GM13977 (cell line): ENCODE measurements at regions not wholly inside any gene's neighbourhood (a gene's known extent, or its start where the extent isn't known, plus 50 kb on each side); places are given as distances from the start of the nearest gene placed in this dataset.

ENCODE experiments used
- DNase-seq: peaks from one replicate; pipeline ENCODE4 v3.0.0; 2012; ENCODE audit warnings: low spot score
- in situ Hi-C: fragments of 300-500 bp; cut with MboI; formaldehyde crosslinking; loops from one replicate; pipeline ENCODE4 v1.12.0; 2022; ENCODE audit warnings: low sequenced_read_pairs, low pct_unique_long_range_greater_than_20kb, mixed read lengths, inconsistent platforms; ENCODE audit not compliant: unreplicated experiment
- TF ChIP-seq, protein P1 (sequence below): IDR thresholded peaks from 2 replicates; pipeline ENCODE4 v1.5.1; 2012; ENCODE audit warnings: mild to moderate bottlenecking, control low read depth; ENCODE audit not compliant: insufficient read depth; ENCODE audit errors: extremely low read depth, missing control alignments

DNA sequence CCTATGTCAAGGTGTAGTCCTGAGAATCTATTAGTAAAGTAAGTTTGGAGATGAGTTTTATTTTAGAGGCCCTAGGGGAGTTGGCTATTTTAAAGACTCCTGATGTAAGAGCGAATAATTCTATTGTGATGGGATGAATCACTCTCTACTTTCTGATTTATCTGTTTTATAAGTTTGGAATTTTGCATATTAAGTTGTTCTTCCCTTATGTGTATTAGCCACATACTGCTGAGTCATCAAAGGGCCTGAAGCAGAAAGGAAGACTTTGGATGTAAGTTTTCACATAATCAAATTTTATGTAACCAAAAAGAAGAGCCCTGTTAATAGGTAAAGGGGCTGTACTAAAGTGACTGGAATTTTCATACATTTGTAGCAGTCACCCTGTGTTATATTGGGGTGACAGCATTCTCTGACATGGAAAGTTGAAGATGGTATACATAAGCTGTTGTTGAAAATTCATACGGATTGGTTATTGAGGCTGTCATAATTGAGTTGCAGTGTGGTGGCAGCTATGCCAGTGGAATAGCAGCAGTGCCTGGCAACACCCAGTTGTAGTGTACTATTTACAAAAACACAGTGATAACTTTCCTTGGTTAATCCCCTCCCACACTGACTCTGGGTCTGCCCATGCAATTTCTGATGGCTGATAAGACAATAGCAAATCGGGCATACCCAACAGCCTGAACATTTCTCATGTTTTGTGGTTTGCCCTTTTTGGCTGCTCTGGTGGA is 90.6 kb upstream of the NTM start:
- in situ Hi-C loops = no loop called here
- DNase-seq = no peak
- TF ChIP-seq, protein P1, sequence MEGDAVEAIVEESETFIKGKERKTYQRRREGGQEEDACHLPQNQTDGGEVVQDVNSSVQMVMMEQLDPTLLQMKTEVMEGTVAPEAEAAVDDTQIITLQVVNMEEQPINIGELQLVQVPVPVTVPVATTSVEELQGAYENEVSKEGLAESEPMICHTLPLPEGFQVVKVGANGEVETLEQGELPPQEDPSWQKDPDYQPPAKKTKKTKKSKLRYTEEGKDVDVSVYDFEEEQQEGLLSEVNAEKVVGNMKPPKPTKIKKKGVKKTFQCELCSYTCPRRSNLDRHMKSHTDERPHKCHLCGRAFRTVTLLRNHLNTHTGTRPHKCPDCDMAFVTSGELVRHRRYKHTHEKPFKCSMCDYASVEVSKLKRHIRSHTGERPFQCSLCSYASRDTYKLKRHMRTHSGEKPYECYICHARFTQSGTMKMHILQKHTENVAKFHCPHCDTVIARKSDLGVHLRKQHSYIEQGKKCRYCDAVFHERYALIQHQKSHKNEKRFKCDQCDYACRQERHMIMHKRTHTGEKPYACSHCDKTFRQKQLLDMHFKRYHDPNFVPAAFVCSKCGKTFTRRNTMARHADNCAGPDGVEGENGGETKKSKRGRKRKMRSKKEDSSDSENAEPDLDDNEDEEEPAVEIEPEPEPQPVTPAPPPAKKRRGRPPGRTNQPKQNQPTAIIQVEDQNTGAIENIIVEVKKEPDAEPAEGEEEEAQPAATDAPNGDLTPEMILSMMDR = no peak

DNA sequence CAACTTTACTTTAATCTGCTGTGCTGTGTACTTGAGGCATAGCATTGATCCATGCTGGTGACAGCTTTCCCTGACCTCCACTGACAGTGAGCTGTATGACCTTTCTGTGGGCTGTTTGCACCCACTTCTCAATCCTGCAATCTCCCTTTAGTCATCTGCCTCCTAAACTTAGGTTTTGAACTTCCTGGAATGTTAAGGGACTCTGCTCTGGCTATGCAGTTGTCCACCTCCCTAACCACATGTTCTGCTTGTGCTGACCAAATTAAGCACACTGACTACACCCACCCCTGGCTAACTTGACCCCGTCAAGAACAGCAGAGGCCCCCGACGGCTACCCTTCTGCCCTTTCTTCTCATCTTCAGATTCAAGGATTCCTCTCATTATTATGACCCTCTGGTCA is 89.1 kb upstream of the NTM start:
- TF ChIP-seq, protein P1 = no peak
- in situ Hi-C loops = no loop called here
- no peak for DNase-seq

DNA sequence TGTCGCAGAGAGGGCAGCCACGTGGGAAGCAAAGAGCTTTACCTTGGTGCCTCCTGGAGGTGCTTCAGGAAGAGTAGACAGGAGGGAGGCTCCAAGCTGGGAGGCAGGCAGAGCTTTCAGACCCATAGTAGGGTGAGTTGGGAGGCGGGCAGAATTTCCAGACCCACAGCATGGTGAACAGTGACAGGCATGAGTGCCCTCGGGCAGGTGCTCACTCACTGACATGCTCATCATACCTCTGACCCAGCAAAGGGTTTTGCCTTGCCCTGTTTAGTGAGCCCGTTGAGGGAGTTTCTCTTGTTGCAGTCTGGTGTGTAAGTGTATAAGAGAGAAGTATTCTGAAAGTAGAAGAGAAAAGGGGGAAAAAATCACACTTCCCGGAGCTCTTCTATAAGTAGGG is 86.4 kb upstream of the NTM start:
- TF ChIP-seq, protein P1 = no peak

DNA sequence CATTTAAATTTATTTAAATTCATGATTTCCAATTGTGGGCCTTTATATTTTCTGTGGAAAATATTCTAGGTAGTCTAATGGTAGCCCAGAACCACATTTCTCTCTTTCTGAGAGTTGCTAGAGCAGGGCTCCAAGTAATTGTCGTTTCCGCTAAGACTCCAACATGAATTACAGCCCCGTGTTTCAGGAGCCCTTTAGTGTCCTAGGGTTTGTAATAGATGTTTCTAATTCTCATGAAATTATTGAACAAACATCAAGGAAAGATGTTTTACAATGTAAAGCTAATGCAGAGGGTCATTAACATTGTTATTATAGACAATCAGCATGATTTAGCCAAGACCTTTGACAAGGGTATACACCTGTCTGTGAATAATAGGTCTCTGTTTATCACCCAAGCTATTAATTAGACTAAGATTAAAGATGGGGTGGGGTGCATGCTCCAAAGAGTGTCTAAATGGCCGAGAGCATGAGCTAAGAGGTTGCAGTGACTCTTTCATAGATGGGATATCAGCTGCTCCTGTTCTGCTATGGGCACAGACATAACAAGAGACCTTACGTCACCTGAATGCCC is 81.8 kb upstream of the NTM start:
- no peak for DNase-seq
- in situ Hi-C loops = no loop called here
- TF ChIP-seq, protein P1 = no peak

More for the DNA sequence above, 86.4 kb upstream of the NTM start:
- in situ Hi-C loops = no loop called here
- no peak for DNase-seq

DNA sequence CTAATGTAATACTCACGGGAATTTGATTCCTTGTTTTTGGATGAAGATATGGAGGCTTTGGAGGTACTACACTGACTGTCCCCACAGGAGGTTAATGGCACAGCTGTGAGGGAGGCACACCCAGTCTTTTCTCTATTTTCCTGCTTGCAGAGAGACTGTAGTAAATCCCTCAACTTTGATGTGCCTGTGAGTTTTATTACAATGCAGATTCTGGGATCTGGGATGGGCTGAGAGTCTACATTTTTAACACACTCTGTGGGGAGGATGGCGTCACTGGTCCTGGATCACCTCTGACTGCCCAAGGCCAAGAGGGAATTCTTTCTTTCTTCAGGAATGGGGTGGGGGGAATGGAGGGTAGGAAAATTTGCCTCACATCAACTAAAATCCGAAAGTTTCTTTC is 80.2 kb upstream of the NTM start:
- TF ChIP-seq, protein P1 = no peak
- no peak for DNase-seq
- in situ Hi-C loops = no loop called here

DNA sequence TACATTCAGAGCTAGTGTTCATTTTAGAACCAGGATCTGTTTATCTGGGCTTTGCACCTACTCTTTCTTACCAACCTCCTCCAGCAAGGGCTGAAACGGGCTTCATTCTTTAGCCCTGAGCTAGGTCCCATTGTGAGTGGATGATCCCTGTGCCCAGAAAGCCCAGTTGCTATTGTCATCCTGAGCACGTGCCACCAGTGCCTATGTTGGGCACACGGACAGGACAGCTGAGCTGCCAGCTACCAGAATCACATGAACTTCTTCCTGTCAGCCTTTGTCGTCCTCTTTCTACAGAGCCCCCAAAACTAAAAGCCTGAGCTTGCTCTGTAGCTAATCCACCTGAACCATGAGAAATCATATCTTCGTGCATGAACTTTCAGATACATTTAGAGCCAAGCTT is 74.4 kb upstream of the NTM start:
- in situ Hi-C loops = no loop called here
- TF ChIP-seq, protein P1 = no peak
- no peak for DNase-seq
